ENCODE measurements at regions not wholly inside any gene's neighbourhood (a gene's known extent, or its start where the extent isn't known, plus 50 kb on each side); places are given as distances from the start of the nearest gene placed in this dataset.

GRCh38 chr2:2935445-2936149, 442.0 kb downstream of the EIPR1 start:
- no peak overlapping the region for H3K27ac ChIP-seq
- DNase-seq (ENCODE audit: low read depth, low spot score) = no peak

- no peak for DNase-seq (ENCODE audit: low read depth, low spot score)
- H3K27ac ChIP-seq = no peak overlapping the region
Measured at GRCh38 chr2:2933426-2933825, 444.2 kb downstream of the EIPR1 start.

- no peak overlapping the region for H3K27ac ChIP-seq
- no peak for DNase-seq (ENCODE audit: low read depth, low spot score)
Measured at GRCh38 chr2:2932692-2933305, 444.8 kb downstream of the EIPR1 start.

GRCh38 chr2:2932189-2932588, 445.4 kb downstream of the EIPR1 start:
- no peak overlapping the region for H3K27ac ChIP-seq
- no peak for DNase-seq (ENCODE audit: low read depth, low spot score)

- no peak overlapping the region for H3K27ac ChIP-seq
- no peak for DNase-seq (ENCODE audit: low read depth, low spot score)
Measured at GRCh38 chr2:2931318-2932075, 446.1 kb downstream of the EIPR1 start.

- DNase-seq (ENCODE audit: low read depth, low spot score) = no peak
- H3K27ac ChIP-seq = no peak overlapping the region
Measured at GRCh38 chr2:2930841-2931240, 446.8 kb downstream of the EIPR1 start.

- DNase-seq (ENCODE audit: low read depth, low spot score) = no peak
- H3K27ac ChIP-seq = no peak overlapping the region
Measured at GRCh38 chr2:2926858-2927175, 450.8 kb downstream of the EIPR1 start.

- H3K27ac ChIP-seq = no peak overlapping the region
- DNase-seq (ENCODE audit: low read depth, low spot score) = no peak
Measured at GRCh38 chr2:2926009-2926857, 451.4 kb downstream of the EIPR1 start.

- H3K27ac ChIP-seq = no peak overlapping the region
- no peak for DNase-seq (ENCODE audit: low read depth, low spot score)
Measured at GRCh38 chr2:2922156-2922555, 455.5 kb downstream of the EIPR1 start.

- no peak for DNase-seq (ENCODE audit: low read depth, low spot score)
- no peak overlapping the region for H3K27ac ChIP-seq
Measured at GRCh38 chr2:2921011-2921720, 456.5 kb downstream of the EIPR1 start.

GRCh38 chr2:2919574-2920365, 457.8 kb downstream of the EIPR1 start:
- DNase-seq (ENCODE audit: low read depth, low spot score) = no peak
- H3K27ac ChIP-seq = no peak overlapping the region

- no peak overlapping the region for H3K27ac ChIP-seq
- no peak for DNase-seq (ENCODE audit: low read depth, low spot score)
Measured at GRCh38 chr2:2919026-2919425, 458.6 kb downstream of the EIPR1 start.

GRCh38 chr2:2916621-2917020, 461.0 kb downstream of the EIPR1 start:
- no peak overlapping the region for H3K27ac ChIP-seq
- DNase-seq (ENCODE audit: low read depth, low spot score) = no peak

- no peak for DNase-seq (ENCODE audit: low read depth, low spot score)
- no peak overlapping the region for H3K27ac ChIP-seq
Measured at GRCh38 chr2:2914252-2914651, 463.4 kb downstream of the EIPR1 start.

GRCh38 chr2:2913601-2914120, 464.0 kb downstream of the EIPR1 start:
- no peak for DNase-seq (ENCODE audit: low read depth, low spot score)
- no peak overlapping the region for H3K27ac ChIP-seq

- DNase-seq (ENCODE audit: low read depth, low spot score) = no peak
- no peak overlapping the region for H3K27ac ChIP-seq
Measured at GRCh38 chr2:2912731-2913130, 464.9 kb downstream of the EIPR1 start.

GRCh38 chr2:2912293-2912692, 465.3 kb downstream of the EIPR1 start:
- DNase-seq (ENCODE audit: low read depth, low spot score) = no peak
- H3K27ac ChIP-seq = no peak overlapping the region

GRCh38 chr2:2910259-2910658, 467.4 kb downstream of the EIPR1 start:
- DNase-seq (ENCODE audit: low read depth, low spot score) = no peak
- no peak overlapping the region for H3K27ac ChIP-seq

Data from epithelial cell of prostate (primary cell).